Stimulated activated CD4-positive, alpha-beta T cell treated with anti-CD3 and anti-CD28 coated beads, TNF-alpha, amount 100 ng/mL, for 48 hours (primary cell): ENCODE measurements at regions not wholly inside any gene's neighbourhood (a gene's known extent, or its start where the extent isn't known, plus 50 kb on each side); places are given as distances from the start of the nearest gene placed in this dataset.

Experiments
- DNase-seq, 3 donors: peaks; one replicate each; pipeline ENCODE4 v3.0.0-alpha.2; 2020; ENCODE audit warnings: low read depth in 3 of 3

- DNase-seq, result no peak
Measured at GRCh38 chr10:78770167-78771090, 298.3 kb upstream of the ZMIZ1 start.

DNA sequence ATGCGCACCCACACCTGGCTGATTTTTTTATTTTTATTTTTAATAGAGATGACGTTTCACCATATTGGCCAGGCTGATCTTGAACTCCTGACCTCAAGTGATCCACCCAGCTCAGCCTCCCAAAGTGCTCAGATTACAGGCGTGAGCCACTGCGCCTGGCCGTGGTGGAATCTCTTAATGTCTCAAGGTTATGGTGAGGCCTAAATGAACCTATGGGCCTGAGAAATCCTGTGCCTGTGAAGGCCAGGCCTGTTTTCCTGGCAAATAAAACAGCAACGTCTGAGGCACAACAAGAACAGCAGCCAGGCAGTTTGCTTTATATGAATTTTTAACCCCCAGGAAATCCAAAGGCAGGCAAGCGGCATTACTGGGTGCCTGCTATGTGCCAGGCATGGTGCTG, 297.5 kb upstream of the ZMIZ1 start:
- no peak for DNase-seq

GRCh38 chr10:78771808-78772455, 296.8 kb upstream of the ZMIZ1 start:
- DNase-seq, result no peak

GRCh38 chr10:78772486-78772885, 296.3 kb upstream of the ZMIZ1 start:
- DNase-seq, result no peak

DNA sequence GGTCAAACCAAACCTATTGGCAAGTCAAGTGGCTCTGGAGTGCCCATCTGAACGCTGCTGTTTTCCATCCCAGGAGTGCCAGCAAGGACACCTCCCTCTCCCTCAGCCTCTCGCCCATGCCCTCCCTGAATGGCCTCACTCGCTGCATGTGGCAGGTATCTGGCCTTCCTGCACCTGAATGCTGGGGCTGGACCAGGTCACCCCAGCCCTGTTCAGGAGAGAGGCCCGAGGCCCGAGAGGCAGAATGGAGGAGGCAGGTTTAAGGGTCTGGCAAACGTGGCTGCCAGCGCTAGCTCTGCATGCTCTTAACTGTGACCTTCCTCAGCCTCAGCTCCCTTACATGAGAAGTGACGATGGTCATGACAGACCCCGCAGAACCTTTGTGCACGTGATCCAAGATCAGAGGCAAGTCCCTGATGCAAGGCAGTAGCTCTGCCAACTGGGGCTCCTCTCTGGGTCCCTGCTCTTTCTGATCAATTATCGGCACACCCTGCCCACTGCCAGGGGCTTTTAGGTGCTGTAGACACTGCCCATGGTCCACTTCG, 295.7 kb upstream of the ZMIZ1 start:
- DNase-seq, result no peak

- DNase-seq, result no peak
Measured at GRCh38 chr10:78774614-78774998, 294.2 kb upstream of the ZMIZ1 start.

GRCh38 chr10:78774999-78775711, 293.6 kb upstream of the ZMIZ1 start:
- DNase-seq, result no peak

DNA sequence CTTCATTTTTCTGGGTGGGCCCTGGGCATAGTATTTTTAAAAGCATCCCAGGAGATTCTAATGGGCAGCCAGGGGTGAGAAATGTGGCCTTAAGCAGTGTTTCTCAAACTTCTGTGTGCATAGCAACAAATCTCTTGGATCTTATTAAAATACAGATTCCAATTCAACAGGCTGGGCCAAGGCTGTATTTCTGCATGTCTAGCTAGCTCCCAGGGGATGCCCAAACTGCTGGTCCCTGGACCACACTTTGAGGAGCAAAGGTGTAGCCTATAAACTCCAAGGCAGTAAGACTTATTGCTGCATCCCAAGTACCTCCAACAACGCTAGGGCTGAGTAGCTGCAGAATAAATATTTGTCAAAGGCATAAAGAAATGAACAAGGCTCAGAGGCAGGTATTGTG, 292.9 kb upstream of the ZMIZ1 start:
- no peak for DNase-seq

- DNase-seq, result no peak
Measured at GRCh38 chr10:78776756-78777155, 292.0 kb upstream of the ZMIZ1 start.

GRCh38 chr10:78777466-78777865, 291.3 kb upstream of the ZMIZ1 start:
- no peak for DNase-seq

GRCh38 chr10:78777867-78778266, 290.9 kb upstream of the ZMIZ1 start:
- DNase-seq, result no peak

GRCh38 chr10:78778444-78779338, 290.1 kb upstream of the ZMIZ1 start:
- no peak for DNase-seq

- DNase-seq, result no peak
Measured at GRCh38 chr10:78779339-78779955, 289.3 kb upstream of the ZMIZ1 start.

- no peak for DNase-seq
Measured at GRCh38 chr10:78780551-78780961, 288.2 kb upstream of the ZMIZ1 start.

GRCh38 chr10:78781251-78781913, 287.4 kb upstream of the ZMIZ1 start:
- no peak for DNase-seq

DNA sequence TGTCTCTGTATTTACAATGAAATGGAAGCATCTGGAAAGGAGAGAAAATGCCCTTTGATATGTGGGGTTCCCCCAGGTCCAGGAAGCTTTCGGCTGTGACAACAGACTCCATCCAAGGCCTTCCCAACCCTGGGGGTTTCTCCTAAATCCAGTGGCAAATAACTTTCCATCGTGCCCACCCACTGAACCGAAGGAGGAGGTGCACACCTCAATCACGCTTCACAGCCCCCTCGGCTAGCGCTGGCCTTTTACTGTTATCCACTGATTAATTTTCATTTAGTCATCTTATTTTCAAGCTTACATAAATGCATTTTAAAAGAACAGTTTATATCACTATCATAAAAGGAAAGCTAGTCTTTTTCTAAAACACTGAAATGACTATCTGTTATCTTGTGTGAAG, 286.8 kb upstream of the ZMIZ1 start:
- no peak for DNase-seq

- DNase-seq, result no peak
Measured at GRCh38 chr10:78782441-78782840, 286.3 kb upstream of the ZMIZ1 start.

DNA sequence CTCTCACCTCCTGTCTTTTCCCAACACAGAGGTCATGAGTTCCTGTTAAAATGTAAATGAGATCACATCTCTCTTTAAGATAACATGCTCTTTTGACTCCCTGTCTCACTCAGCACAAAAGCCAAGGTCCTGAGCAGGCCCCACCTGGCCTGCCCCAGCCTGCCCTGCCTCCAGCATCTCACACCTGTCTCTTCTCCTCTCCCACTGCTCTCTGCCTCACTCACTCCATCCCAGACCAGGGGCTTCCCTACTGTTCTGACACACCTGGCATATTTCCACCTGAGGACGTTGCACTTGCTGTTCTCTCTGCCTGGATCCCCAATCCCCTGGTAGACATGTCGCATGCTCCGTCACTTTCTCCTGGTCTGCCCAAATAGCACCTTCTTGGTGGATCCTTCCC, 285.0 kb upstream of the ZMIZ1 start:
- no peak for DNase-seq

GRCh38 chr10:78784546-78784945, 284.2 kb upstream of the ZMIZ1 start:
- DNase-seq, result no peak

DNA sequence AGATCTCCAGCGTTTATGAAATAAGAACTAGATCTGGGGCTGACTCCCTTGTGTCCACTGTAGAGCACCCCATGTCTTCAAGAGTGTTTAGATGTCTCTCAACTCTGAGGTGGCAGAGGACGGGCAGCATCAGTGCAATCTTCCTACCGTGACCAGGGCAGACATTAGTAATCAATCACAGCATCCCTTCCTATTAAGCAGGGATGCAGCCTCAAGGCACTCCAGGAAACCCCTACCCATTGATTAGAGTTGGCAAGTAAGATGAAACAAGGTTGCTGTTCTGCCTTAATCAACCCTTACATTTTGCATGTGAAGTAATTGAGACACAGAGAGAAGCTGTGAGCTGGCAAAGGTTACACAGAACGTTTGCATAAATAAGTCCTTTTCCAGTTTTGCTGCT, 283.7 kb upstream of the ZMIZ1 start:
- DNase-seq, result no peak
